HTR-8/SVneo (cell line): ENCODE measurements at regions not wholly inside any gene's neighbourhood (a gene's known extent, or its start where the extent isn't known, plus 50 kb on each side); places are given as distances from the start of the nearest gene placed in this dataset.
"Not testable (repeated sequence)": the region's sequence is repeated elsewhere in the genome, so short reads cannot be mapped to it uniquely, and the experiment has no call there.

Experiments used
- DNase-seq: peaks from one replicate; pipeline ENCODE4 v3.0.0; 2011; ENCODE audit warnings: low spot score, mixed read lengths; ENCODE audit not compliant: insufficient read length
- FAIRE-seq: peaks from 2 replicates; lab custom pipeline; 2011; peaks lifted over from hg19 to GRCh38; lab: Jason Lieb, UNC

DNA sequence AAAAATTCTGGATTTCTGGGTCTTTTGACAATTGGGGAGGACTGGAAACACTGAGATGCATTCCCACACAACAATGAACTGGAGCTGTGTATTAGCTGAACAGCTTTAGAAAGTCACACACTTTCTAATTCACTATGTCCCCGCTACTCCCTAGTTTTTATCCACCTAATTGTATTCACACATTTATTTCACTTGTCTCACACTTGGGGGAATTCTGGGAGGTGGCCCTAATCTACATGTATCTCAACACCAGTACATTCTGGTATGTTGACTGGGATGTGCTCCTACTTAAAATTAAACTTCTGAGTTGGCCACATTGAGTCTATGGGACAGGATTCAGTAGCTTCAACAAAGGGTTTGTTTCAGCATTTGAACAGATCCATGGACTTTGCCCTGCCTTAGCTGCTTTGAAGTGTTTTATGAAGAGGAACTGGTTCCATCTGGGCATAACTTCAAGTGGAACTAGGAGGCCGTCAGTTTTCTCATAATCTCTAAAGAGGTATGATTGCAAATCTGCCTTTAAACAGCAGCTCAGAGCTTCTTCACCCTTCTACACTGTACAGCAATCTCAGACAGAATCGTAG lies 106.5 kb upstream of the CMC1 start:
- no peak for FAIRE-seq

DNA sequence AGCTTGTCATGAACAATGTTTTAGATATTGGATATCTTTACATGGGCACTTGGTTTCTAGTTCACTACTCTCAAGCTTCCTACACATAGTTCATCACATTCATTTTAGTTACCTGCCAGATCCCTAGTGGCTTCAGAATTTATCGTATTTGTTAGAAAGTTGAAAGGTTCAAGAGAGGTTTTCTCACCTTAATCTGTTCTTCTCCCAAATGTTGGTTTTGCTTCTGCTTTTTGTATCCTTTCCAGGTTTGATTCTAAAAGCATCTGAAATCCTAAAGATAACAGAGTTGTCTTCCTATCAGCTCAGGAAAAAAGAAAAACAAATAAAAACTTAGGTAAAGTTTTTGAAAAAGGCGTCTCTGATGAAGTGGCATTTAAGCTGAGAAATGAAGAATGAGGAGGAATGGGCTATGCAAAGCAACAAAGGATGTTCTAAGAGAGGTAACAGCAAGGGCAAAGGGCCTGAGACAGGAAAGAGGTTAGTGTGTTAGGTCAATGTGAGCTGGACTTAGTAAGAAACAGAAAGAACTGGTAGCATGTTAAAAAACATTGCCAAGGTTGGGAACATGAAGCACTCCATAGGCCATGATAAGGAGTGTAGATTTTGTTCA lies 104.7 kb upstream of the CMC1 start:
- no peak for FAIRE-seq

More for the DNA sequence above, 106.5 kb upstream of the CMC1 start:
- DNase-seq: no peak

DNA sequence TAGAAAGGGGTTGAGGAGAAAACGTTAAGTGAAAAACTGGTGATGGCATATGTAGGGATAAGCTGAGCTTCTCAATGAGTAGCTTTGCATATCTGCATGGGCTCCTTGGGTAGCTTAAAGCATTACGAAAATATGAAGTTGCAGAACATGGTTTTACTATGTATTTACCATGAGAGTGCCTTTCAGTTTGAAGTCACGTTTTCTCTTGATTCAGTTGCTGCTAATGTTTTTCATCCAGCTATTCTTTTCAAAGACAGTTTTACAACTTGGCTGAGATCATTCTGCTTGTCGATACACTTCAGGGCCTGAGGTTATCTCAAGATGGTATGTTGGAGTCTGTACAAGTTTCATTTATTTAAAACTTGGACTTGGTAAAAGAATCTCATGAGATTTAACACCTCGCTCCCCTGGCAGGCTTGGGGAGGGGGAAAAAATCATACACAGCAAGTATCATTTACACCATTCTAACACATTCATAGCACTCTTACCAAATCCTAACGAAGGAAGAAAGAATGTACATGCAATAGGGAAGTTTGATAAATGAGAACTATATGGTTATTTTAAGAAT lies 103.3 kb upstream of the CMC1 start:
- DNase-seq (no peak), FAIRE-seq (no peak)

More for the DNA sequence above, 104.7 kb upstream of the CMC1 start:
- DNase-seq: no peak

DNA sequence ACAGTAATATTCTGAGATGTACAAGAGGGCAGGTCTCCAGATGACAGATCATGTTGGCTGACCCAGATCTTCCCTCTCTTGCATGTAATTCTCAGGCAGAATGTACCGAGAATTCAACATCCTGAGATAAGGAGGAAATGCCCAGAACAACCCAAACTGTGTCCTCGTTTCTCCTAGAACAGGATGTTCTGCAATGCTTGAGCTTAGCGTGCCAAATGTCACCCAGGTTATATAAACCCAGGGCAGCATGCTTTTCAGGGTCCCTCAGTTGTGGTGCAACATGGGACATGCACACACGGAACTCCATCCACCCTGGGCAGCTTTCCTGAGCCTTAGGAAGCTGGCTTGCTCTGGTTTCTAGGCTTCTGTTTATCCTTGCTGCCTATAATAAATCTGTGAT lies 102.1 kb upstream of the CMC1 start:
- FAIRE-seq (no peak), DNase-seq (no peak)

DNA sequence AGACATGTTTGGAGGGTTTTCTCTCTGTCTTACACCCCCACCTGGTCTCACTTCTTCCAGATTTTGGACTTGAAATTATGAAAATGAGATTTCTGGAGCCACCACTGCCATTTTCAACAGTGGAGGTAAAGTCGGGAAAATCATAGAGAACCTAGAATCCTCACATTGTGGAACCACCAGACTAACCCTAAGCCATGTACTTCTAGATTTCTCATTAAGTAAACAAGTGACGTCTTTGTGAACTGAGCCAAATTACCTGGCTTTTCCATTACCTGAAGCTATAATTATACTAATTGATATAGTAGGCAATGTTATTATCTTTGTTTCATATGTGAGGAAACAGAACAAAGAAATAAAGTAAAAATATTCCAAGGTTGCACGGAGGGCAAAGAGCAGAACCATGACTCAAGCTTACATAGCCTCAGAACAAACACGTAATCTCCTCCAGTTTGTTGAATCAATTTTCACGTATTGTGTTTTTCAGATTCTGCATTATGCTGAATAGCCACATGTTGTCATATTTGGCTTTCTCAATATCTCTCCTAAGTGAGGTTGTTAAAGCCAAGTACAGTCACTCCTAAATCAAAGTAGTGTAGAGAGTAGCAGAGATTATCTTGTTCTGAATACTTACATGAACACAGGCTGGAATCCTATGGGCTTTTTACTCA lies 101.3 kb upstream of the CMC1 start:
- DNase-seq: no peak
- no peak for FAIRE-seq

DNA sequence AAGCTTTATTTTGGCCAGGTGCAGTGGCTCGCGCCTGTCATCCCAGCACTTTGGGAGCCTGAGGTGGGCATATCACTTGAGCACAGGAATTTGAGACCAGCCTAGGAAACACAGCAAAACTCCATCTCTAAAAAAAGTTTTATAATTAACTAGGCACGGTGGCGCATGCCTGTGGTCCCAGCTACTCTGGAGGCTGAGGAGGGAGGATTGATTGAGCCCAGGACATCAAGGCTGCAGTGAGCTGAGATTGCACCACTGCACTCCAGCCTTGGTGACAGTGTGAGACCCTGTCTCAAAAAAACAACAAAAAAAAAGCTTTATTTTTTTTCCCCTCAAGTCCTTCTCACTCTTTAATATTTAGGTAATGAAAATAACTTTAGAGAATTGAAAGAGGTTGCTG lies 100.8 kb upstream of the CMC1 start:
- FAIRE-seq (no peak), DNase-seq (no peak)

DNA sequence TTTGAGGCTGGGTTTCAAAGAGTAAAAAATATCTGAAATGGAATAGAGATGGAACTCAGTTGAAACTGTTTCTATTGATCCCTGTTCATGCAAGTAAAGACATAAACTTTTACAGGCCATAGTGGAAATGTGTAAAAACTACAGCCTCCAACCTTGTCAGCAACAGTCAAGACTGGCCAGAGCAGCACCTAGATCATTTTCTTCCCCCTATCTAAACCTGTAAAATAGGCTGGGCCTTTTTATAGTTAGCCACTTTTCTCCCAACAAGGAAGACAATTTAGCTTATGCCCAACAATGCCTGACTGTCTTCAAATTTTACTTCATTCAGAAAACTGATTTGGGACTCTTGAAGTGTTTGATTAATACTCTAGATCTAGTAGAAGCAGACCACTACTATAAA lies 91.5 kb upstream of the CMC1 start:
- no peak for FAIRE-seq
- DNase-seq: no peak

DNA sequence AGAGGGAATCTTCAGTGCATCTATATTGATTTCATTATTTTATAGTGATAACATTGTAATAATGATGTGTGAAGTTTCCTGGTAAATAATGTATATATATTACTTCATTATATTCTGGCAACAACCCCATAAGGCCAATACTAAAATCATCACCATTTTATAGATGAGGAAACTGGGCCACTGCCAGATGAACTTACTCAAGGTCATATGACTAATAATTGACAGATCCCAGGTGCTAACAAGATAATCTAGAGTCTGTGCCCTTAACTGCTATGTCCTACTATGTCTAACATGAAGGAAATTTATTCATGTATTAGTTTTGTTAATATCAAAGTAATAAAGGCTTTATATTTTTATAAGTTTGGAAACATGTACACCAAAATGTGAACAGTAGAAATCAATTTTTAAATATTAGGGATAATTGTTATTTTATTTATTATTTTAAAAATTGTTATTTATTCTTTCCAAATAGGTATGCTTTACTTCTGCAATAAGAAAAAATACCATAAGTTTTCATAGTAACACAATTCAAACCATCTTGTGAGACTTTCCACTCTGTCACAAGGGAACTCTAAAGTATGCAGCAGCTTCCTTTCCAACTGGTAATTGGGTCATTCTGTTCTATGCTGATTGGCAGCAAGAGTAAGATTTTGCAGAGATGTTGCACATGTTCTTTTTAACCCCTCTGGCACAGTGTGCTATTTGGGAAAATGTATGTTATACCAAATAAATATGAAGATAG lies 90.8 kb upstream of the CMC1 start:
- FAIRE-seq: no peak
- DNase-seq: no peak

DNA sequence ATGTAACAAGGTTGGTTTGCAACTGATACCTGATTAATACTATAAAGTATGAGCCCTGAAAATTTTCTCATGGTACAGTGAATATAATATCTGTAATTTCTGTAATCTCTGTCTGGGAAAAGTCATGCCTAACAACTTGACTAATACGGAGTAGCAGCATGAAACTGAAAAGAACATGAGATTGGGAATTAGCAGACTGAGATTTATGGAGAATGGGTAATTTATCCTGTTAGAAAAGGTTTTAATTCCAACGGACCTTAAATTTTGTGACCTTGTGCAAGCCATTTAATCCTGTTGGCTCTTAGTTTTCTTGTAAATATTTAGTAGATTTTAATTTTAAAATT lies 90.2 kb upstream of the CMC1 start:
- DNase-seq: no peak
- FAIRE-seq: no peak

DNA sequence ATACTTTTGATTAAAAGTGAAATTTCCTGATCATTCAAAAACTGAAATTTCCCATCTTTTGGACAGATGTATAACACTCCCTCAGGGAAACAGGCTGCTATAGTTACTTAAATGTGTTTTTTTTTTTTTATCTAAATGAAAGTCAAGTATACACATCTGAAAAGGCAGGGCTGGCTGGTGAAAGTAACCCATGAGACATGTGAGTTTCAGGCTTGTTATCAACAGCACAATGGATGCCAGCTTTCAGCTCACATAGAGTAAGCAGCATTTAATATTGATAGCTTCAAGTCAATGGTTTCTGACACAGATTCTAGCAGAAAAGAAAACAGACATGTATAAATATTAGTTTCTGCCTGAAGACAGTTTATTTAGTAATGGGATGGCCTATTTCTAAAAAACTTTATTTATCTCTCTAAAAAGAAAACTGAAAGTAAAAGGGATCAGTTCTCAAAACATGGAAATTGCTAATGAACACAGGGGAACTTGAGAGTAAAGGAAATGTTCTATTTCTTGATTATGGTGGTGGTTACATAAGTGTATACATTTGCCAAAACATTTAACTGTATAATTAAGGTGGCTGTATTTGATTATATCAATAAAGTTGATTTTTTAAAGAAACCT lies 89.7 kb upstream of the CMC1 start:
- DNase-seq (no peak), FAIRE-seq (no peak)

DNA sequence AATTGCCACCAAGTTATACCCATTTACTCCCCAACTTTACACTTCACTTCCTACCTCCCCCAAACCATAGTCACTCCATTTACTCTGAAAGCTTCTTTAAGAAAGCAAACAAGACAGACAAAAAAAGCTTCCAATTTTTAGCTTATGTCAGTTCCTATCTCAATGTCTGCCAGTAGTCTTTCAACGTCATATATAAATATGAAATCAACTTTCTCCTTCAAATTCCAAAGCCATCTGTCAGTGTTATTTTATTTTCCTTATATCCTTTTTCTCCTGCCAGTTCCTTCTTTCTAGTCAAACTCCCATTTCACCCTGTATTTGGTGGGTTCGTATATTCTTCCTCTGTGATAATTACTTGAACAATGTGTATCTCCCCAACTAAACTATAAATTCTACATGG lies 85.8 kb upstream of the CMC1 start:
- no peak for DNase-seq
- no peak for FAIRE-seq

DNA sequence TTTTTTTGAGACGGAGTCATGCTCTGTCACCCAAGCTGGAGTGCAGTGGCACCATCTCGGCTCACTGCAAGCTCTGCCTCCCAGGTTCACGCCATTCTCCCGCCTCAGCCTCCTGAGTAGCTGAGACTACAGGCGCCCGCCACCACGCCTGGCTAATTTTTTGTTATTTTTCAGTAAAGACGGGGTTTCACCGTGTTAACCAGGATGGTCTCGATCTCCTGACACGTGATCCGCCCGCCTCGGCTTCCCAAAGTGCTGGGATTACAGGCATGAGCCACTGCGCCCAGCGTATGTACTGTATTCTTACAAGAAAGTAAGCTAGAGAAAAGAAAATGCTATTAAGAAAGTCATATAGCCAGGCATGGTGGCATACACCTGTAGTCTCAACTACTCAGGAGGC lies 84.8 kb upstream of the CMC1 start:
- not testable (repeated sequence) for DNase-seq, FAIRE-seq

DNA sequence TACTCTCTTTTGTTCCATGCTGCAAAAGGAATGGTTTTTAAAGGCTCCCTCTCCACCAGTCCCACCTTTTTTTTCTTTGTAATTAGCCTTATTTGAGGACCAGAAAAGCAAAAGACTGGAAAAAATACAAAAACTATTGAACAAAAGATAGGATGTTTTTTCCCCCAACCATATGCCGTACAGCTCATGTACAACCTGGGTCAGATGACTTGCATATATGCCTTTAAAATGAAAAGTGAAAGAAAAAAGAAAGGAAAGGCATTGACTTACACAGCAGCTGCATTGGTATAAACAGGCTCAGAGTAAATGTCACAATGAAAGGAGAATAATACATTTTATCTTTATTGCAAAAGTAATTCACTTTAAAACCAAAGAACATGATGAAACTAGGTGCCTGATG lies 69.5 kb upstream of the CMC1 start:
- DNase-seq: no peak
- FAIRE-seq: no peak

DNA sequence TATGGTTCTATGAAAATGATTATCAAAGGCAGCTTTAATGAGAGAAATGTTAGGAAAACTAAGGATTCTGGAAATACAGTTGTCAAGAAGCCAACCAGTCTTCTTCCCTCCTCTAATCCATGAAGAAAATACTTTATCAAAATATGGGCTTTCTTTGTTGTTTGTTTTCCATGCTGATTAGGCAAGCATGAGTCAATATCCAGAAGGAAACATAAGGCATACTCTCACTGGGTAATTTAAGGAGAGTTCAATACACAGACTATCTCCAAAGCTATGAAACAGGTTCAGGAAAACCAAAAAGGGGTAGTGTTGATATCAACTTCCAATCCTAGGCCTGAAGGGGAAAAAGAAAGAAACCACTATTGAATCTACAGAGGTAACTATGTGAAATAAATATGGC lies 68.7 kb upstream of the CMC1 start:
- DNase-seq: no peak
- FAIRE-seq: no peak

DNA sequence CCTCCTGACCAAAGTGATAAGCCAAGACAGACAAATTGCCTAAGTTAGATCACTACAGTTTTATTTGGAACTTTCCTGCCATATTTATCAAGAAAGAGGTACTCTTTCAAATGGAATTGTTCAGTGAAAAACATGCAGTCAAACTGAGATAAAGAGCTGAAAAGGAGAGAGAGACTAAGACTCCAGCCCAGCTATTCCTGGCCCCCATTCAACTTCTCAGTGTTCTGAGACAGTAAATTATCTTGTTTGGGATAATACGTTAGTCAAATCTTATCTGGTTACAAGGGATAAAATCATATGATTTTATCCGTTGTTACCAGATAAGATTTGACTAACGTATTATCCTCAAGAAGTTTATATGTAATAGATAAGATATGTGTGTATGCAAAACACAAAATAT lies 67.6 kb upstream of the CMC1 start:
- no peak for DNase-seq
- FAIRE-seq: no peak

DNA sequence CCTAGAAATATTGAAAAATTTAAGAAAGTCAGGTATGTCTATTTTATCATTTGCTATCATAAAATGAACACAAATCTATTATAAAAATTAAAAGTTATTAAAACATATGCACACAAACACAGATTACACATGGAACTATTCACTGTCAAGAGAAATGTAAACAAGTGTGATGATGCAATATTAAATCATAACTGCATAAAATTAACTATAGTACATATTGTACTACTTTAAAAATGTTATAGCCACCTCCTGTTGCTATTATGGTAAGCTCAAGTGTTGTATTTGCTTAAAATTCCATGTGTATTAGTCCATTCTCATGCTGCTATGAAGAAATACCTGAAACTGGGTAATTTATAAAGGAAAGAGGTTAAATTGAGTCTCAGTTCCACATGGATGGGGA lies 54.7 kb upstream of the CMC1 start:
- FAIRE-seq (no peak), DNase-seq (no peak)

DNA sequence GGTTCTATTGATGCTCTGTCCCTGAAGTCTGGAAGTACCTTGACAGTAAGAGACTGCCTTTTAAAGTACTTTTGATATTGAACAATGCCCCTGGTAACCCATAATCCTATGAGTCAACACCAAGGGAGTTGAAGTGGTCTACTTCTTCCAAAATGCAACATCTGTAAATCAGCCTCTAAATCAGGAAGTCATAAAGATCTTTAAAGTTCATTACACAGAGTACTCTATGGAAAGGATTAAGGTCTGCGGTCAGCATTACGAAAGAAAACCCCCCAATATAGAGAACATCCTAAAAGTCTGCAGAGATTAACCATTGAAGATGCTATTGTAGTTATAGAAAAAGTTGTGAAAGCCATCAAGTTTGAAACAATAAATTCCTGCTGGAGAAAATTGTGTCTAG lies 52.7 kb upstream of the CMC1 start:
- FAIRE-seq (no peak), DNase-seq (no peak)

DNA sequence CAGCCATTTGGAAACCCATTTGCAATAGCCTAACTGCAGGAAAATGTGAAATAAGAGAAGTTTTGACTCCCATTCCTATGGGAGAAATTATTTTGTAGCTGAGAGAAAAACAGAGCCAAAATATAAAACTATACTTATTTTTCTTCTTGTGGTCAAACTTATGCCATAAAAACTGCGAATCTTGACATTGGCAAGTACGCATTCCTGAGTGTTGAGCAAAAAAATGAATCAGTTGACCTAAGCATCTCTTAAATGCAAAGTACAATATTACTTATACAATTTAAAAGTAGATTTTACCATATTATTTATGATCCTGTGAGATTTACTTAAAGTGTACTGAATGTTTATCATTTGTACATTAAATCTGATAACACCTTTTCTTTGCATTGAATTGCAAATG lies 50.1 kb upstream of the CMC1 start:
- no peak for FAIRE-seq
- no peak for DNase-seq
